OCI-LY7 (cell line): ENCODE measurements at regions not wholly inside any gene's neighbourhood (a gene's known extent, or its start where the extent isn't known, plus 50 kb on each side); places are given as distances from the start of the nearest gene placed in this dataset.

Source experiments
- EZH2phosphoT487 ChIP-seq: fragments of 200-600 bp; sonication (generic); IDR thresholded peaks from 2 replicates; pipeline ENCODE4 v1.6.1; 2018; ENCODE audit warnings: low read depth, borderline replicate concordance, mild to moderate bottlenecking, mixed run types, antibody characterized with exemption, low read length, moderate library complexity, mixed read lengths
- TF ChIP-seq, protein P1 (sequence below): fragments of 200-600 bp; sonication (generic); conservative IDR thresholded peaks from 2 replicates; pipeline ENCODE4 v1.5.1; 2014; ENCODE audit warnings: mild to moderate bottlenecking, antibody characterized with exemption, low read length, moderate library complexity, mixed read lengths

DNA sequence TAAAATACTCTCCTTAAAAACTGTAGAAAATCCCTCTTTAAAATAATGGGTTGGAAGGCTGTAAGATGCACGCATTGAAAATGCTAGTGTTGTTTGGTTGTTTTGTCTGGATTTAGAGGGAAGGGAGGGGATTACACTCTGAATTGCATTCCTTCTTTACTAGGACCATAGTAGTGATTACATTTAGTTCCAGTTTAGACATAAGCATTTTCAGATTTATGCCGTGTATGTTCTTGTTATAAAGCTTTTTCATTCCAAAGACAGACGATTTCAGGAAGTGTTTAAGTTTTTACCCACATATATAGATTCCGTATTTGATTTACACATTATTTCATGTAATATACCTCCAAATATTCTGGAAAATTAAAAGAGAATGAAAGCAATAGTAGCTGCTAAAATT, 538.4 kb downstream of the PTPRC start:
- TF ChIP-seq, protein P1, sequence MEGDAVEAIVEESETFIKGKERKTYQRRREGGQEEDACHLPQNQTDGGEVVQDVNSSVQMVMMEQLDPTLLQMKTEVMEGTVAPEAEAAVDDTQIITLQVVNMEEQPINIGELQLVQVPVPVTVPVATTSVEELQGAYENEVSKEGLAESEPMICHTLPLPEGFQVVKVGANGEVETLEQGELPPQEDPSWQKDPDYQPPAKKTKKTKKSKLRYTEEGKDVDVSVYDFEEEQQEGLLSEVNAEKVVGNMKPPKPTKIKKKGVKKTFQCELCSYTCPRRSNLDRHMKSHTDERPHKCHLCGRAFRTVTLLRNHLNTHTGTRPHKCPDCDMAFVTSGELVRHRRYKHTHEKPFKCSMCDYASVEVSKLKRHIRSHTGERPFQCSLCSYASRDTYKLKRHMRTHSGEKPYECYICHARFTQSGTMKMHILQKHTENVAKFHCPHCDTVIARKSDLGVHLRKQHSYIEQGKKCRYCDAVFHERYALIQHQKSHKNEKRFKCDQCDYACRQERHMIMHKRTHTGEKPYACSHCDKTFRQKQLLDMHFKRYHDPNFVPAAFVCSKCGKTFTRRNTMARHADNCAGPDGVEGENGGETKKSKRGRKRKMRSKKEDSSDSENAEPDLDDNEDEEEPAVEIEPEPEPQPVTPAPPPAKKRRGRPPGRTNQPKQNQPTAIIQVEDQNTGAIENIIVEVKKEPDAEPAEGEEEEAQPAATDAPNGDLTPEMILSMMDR: no peak
- TF ChIP-seq EZH2phosphoT487: no peak
